HL-60 (cell line): ENCODE measurements at regions not wholly inside any gene's neighbourhood (a gene's known extent, or its start where the extent isn't known, plus 50 kb on each side); places are given as distances from the start of the nearest gene placed in this dataset.

Source experiments
- GABPA ChIP-seq: IDR thresholded peaks from 2 replicates; pipeline ENCODE4 v1.6.1; 2012; ENCODE audit warnings: low read depth
- REST ChIP-seq: IDR thresholded peaks from 2 replicates; pipeline ENCODE4 v1.6.1; 2012; ENCODE audit warnings: low read depth; ENCODE audit not compliant: insufficient replicate concordance
- TF ChIP-seq, protein P1 (sequence below): IDR thresholded peaks from one replicate; pipeline ENCODE4 v1.5.1; 2011; ENCODE audit warnings: low read length, control low read depth, inconsistent platforms; ENCODE audit not compliant: insufficient read depth

GRCh38 chr7:80984619-80985018, 65.8 kb upstream of the SEMA3C start:
- TF ChIP-seq, protein P1, sequence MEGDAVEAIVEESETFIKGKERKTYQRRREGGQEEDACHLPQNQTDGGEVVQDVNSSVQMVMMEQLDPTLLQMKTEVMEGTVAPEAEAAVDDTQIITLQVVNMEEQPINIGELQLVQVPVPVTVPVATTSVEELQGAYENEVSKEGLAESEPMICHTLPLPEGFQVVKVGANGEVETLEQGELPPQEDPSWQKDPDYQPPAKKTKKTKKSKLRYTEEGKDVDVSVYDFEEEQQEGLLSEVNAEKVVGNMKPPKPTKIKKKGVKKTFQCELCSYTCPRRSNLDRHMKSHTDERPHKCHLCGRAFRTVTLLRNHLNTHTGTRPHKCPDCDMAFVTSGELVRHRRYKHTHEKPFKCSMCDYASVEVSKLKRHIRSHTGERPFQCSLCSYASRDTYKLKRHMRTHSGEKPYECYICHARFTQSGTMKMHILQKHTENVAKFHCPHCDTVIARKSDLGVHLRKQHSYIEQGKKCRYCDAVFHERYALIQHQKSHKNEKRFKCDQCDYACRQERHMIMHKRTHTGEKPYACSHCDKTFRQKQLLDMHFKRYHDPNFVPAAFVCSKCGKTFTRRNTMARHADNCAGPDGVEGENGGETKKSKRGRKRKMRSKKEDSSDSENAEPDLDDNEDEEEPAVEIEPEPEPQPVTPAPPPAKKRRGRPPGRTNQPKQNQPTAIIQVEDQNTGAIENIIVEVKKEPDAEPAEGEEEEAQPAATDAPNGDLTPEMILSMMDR, result no peak
- TF ChIP-seq REST (no peak), GABPA (no peak)
